Endothelial cell of umbilical vein (primary cell): ENCODE measurements at regions not wholly inside any gene's neighbourhood (a gene's known extent, or its start where the extent isn't known, plus 50 kb on each side); places are given as distances from the start of the nearest gene placed in this dataset.
"Not testable (repeated sequence)": the region's sequence is repeated elsewhere in the genome, so short reads cannot be mapped to it uniquely, and the experiment has no call there.

Source experiments
- BruUV-seq: library from RNA; stranded (reverse); fragments of 400-500 nt; replicated peaks from 2 replicates; lab custom pipeline; 2021; lab: Mats Ljungman, UMichigan
- CTCF ChIA-PET: fragments of 300-600, 350-600 bp; sonication (Branson Sonifier 250); formaldehyde crosslinking; loops from one replicate; lab custom pipeline; 2021; ENCODE audit warnings: antibody characterized with exemption, inconsistent platforms; lab: Charles Lee
- POLR2A ChIA-PET: fragments of 300-600, 350-600 bp; sonication (Branson Sonifier 250); formaldehyde crosslinking; loops from one replicate; lab custom pipeline; 2021; ENCODE audit warnings: antibody characterized with exemption, inconsistent platforms; lab: Charles Lee
- DNase-seq: peaks from one replicate; pipeline ENCODE4 v3.0.0-alpha.2; 2011; ENCODE audit warnings: low read depth, low spot score
- FAIRE-seq: peaks from 2 replicates; lab custom pipeline; 2011; peaks lifted over from hg19 to GRCh38; lab: Jason Lieb, UNC
- H2AFZ ChIP-seq: 2 replicates; pipeline ENCODE4 v1.6.0; 2012; ENCODE audit warnings: low read depth, low read length, control low read depth, inconsistent platforms
- H3K27ac ChIP-seq: 2 replicates; pipeline ENCODE4 v1.5.1; 2011; ENCODE audit warnings: low read depth, mild to moderate bottlenecking, control low read depth, low read length, moderate library complexity; ENCODE audit not compliant: insufficient read depth
- H3K27me3 ChIP-seq, 2 experiments: 2 replicates each; pipeline versions ENCODE4 v1.6.0 to v1.6.1; 2011; ENCODE audit warnings: low read length in 2 of 2, mixed read lengths in 1 of 2; ENCODE audit not compliant: control insufficient read depth in 2 of 2, insufficient read depth in 2 of 2
- H3K36me3 ChIP-seq, 2 experiments: 2 replicates in 1 of 2; 3 replicates in 1 of 2; pipeline ENCODE4 v1.5.1; 2011; ENCODE audit warnings: low read length in 2 of 2, mild to moderate bottlenecking in 1 of 2, moderate library complexity in 1 of 2; ENCODE audit not compliant: control insufficient read depth in 2 of 2, insufficient read depth in 2 of 2; ENCODE audit errors: extremely low read depth in 1 of 2
- H3K4me1 ChIP-seq: 3 replicates; pipeline ENCODE4 v1.5.1; 2011; ENCODE audit warnings: mild to moderate bottlenecking, low read length; ENCODE audit not compliant: control insufficient read depth, insufficient read depth; ENCODE audit errors: extremely low read depth
- H3K4me2 ChIP-seq: 2 replicates; pipeline ENCODE4 v1.6.1; 2011; ENCODE audit warnings: low read length, control low read depth, mixed read lengths; ENCODE audit not compliant: insufficient read depth
- H3K4me3 ChIP-seq, 3 experiments: fragments of 200-600 bp in 1 of 3; sonication (generic), shearing (Covaris generic) in 1 of 3; replicated peaks in 1 of 3; 2 replicates each; pipeline ENCODE4 v1.5.1; 2011 to 2016; ENCODE audit warnings: control low read depth in 3 of 3, low read length in 3 of 3, mild to moderate bottlenecking in 2 of 3, inconsistent platforms in 1 of 3, low read depth in 1 of 3, moderate library complexity in 1 of 3; ENCODE audit not compliant: insufficient read depth in 1 of 3
- H3K79me2 ChIP-seq: 2 replicates; pipeline ENCODE4 v1.6.0; 2012; ENCODE audit warnings: low read length, inconsistent platforms; ENCODE audit not compliant: control insufficient read depth, insufficient read depth
- H3K9ac ChIP-seq: replicated peaks from 2 replicates; pipeline ENCODE3; 2011; ENCODE audit warnings: low read length, control low read depth; ENCODE audit not compliant: insufficient read depth; ENCODE audit errors: extremely low read depth
- H3K9me1 ChIP-seq: replicated peaks from 3 replicates; pipeline ENCODE4 v1.6.0; 2011; ENCODE audit warnings: mild to moderate bottlenecking, low read length; ENCODE audit not compliant: control insufficient read depth, insufficient read depth; ENCODE audit errors: extremely low read depth
- H3K9me3 ChIP-seq: replicated peaks from 2 replicates; pipeline ENCODE4 v1.5.1; 2012; ENCODE audit warnings: low read length, inconsistent platforms; ENCODE audit not compliant: control insufficient read depth, insufficient read depth
- H4K20me1 ChIP-seq: replicated peaks from 2 replicates; pipeline ENCODE3; 2011; ENCODE audit warnings: mild to moderate bottlenecking, low read length; ENCODE audit not compliant: control insufficient read depth, insufficient read depth; ENCODE audit errors: extremely low read depth
- CTCF ChIP-seq, 2 donors: IDR thresholded peaks; 1 replicate in 1 of 2; 2 replicates in 1 of 2; pipeline ENCODE4 v1.5.1; 2011; ENCODE audit warnings: low read length in 2 of 2, mild to moderate bottlenecking in 2 of 2, moderate library complexity in 2 of 2, control low read depth in 1 of 2, inconsistent platforms in 1 of 2, low read depth in 1 of 2; ENCODE audit not compliant: insufficient read depth in 1 of 2; ENCODE audit errors: extremely low read depth in 1 of 2
- EZH2 ChIP-seq: IDR thresholded peaks from 2 replicates; pipeline ENCODE4 v1.6.1; 2012; ENCODE audit warnings: borderline replicate concordance, low read depth, mild to moderate bottlenecking, moderate library complexity, low read length, inconsistent platforms; ENCODE audit not compliant: severe bottlenecking
- FOS ChIP-seq: IDR thresholded peaks from 2 replicates; pipeline ENCODE4 v1.6.1; 2011; ENCODE audit warnings: mild to moderate bottlenecking, low read length, moderate library complexity, borderline replicate concordance; ENCODE audit not compliant: insufficient read depth
- GATA2 ChIP-seq: IDR thresholded peaks from 2 replicates; pipeline ENCODE4 v1.7.0; 2011; ENCODE audit warnings: low read depth, mild to moderate bottlenecking, moderate library complexity, mixed read lengths, low read length; ENCODE audit not compliant: insufficient read length, insufficient read depth
- JUN ChIP-seq: IDR thresholded peaks from 2 replicates; pipeline ENCODE4 v1.6.1; 2011; ENCODE audit warnings: borderline replicate concordance, low read depth; ENCODE audit not compliant: insufficient read length, insufficient read depth
- MAX ChIP-seq: IDR thresholded peaks from 2 replicates; pipeline ENCODE4 v1.6.1; 2011; ENCODE audit not compliant: insufficient read depth, insufficient read length
- MYC ChIP-seq: IDR thresholded peaks from one replicate; pipeline ENCODE4 v1.6.1; 2011; ENCODE audit warnings: mild to moderate bottlenecking, low read depth, low read length
- POLR2A ChIP-seq: IDR thresholded peaks from 2 replicates; pipeline ENCODE4 v1.6.1; 2012; ENCODE audit warnings: low read depth, mild to moderate bottlenecking, control low read depth, low read length
- POLR2AphosphoS5 ChIP-seq: IDR thresholded peaks from 2 replicates; pipeline ENCODE4 v1.6.1; 2012; ENCODE audit warnings: low read depth, mild to moderate bottlenecking, control low read depth, low read length, moderate library complexity; ENCODE audit not compliant: insufficient read depth
- dilution Hi-C: fragments of 300-500 bp; cut with MboI; formaldehyde crosslinking; loops from one replicate; pipeline ENCODE4 v1.15.0; 2019; ENCODE audit warnings: low sequenced_read_pairs; ENCODE audit not compliant: extremely low pct_ligation_motif_present
- intact Hi-C: fragments of 100-400 bp; cut with micrococcal nuclease; formaldehyde crosslinking; loops from one replicate; pipeline ENCODE4 v1.10.0; 2022

- Histone ChIP-seq H3K9me1 (no peaks in the 10 kb centered on the region), H3K27me3 (no peaks in the 10 kb centered on the region), H3K9ac (no peak overlapping the region), H3K4me1 (no peaks in the 10 kb centered on the region), H3K4me3 (no peak overlapping the region), H3K36me3 (no peaks in the 10 kb centered on the region), H3K9me3 (no peaks in the 10 kb centered on the region), H2AFZ (no peak overlapping the region), H3K4me2 (no peak overlapping the region), H3K79me2 (no peaks in the 10 kb centered on the region), H4K20me1 (no peaks in the 10 kb centered on the region), H3K27ac (no peak overlapping the region)
- FAIRE-seq: no peak
- no peak for DNase-seq
- POLR2A ChIA-PET: no interaction called here
- intact Hi-C loops (no loop called here), dilution Hi-C loops (no loop called here)
- TF ChIP-seq POLR2A (no peak), FOS (no peak), MYC (no peak), EZH2 (no peak), POLR2AphosphoS5 (no peak), MAX (no peak), GATA2 (no peak), JUN (no peak), CTCF (IDR thresholded peaks at IDR 0.05; ENCODE audit: extremely low read depth in 1 of 2, insufficient read depth in 1 of 2, low read depth in 1 of 2, low read length in 2 of 2) (no peak)
- CTCF ChIA-PET: interaction anchor here (0.8 to 1.5 kb wide), 2 partner anchors 11 to 176 kb away, joined by 3 to 5 read pairs; no protein-coding TSS in a partner anchor
- no TSS peak for BruUV-seq
Measured at GRCh38 chr1:81725823-81726222, 74.9 kb upstream of the ADGRL2 start.

- FAIRE-seq, POLR2A ChIA-PET, dilution Hi-C loops: not testable (repeated sequence)
Measured at GRCh38 chr1:81722631-81723328, 78.0 kb upstream of the ADGRL2 start.

GRCh38 chr1:81720256-81720655 lies 80.5 kb upstream of the ADGRL2 start:
- H3K36me3 ChIP-seq, H3K9me1 ChIP-seq, H3K4me1 ChIP-seq, H3K79me2 ChIP-seq, intact Hi-C loops, H3K4me3 ChIP-seq, dilution Hi-C loops, H3K9ac ChIP-seq, H3K27me3 ChIP-seq, BruUV-seq, H4K20me1 ChIP-seq, FAIRE-seq, H3K4me2 ChIP-seq, POLR2A ChIA-PET, H3K27ac ChIP-seq, H3K9me3 ChIP-seq, H2AFZ ChIP-seq, CTCF ChIA-PET, DNase-seq: not testable (repeated sequence)

More at GRCh38 chr1:81722631-81723328, 78.0 kb upstream of the ADGRL2 start:
- H3K36me3 ChIP-seq, CTCF ChIA-PET, BruUV-seq, H2AFZ ChIP-seq, H3K27ac ChIP-seq, H3K4me3 ChIP-seq, H3K27me3 ChIP-seq, H3K9me3 ChIP-seq, H3K9me1 ChIP-seq, DNase-seq, H4K20me1 ChIP-seq, H3K79me2 ChIP-seq, H3K4me2 ChIP-seq, H3K9ac ChIP-seq, H3K4me1 ChIP-seq, intact Hi-C loops: not testable (repeated sequence)
